GM10266 (cell line): ENCODE measurements at regions not wholly inside any gene's neighbourhood (a gene's known extent, or its start where the extent isn't known, plus 50 kb on each side); places are given as distances from the start of the nearest gene placed in this dataset.
"Not testable (repeated sequence)": the region's sequence is repeated elsewhere in the genome, so short reads cannot be mapped to it uniquely, and the experiment has no call there.

Source experiments
- DNase-seq: peaks from one replicate; pipeline ENCODE4 v3.0.0; 2012; ENCODE audit errors: extremely low spot score
- CTCF ChIP-seq: IDR thresholded peaks from 2 replicates; pipeline ENCODE4 v1.5.1; 2012; ENCODE audit warnings: mild to moderate bottlenecking, low read depth; ENCODE audit not compliant: control insufficient read depth, insufficient read depth; ENCODE audit errors: missing control alignments

- DNase-seq = no peak
- TF ChIP-seq CTCF = no peak
Observed at GRCh38 chr7:23931633-23932032, 221.6 kb downstream of the STK31 start.

GRCh38 chr7:23938215-23938614 is 228.2 kb downstream of the STK31 start:
- DNase-seq = no peak
- TF ChIP-seq CTCF = no peak

- TF ChIP-seq CTCF = peak; percentile 52
- peak; percentile 23 for DNase-seq
Observed at GRCh38 chr7:23938937-23939552, 229.0 kb downstream of the STK31 start.

- DNase-seq = not testable (repeated sequence)
Observed at GRCh38 chr7:23939747-23940146, 229.7 kb downstream of the STK31 start.

- DNase-seq = no peak
- TF ChIP-seq CTCF = no peak
Observed at GRCh38 chr7:23941551-23941950, 231.5 kb downstream of the STK31 start.

GRCh38 chr7:23942032-23942431 is 232.0 kb downstream of the STK31 start:
- TF ChIP-seq CTCF = no peak
- DNase-seq = no peak

GRCh38 chr7:23944131-23944530 is 234.1 kb downstream of the STK31 start:
- DNase-seq = no peak
- no peak for TF ChIP-seq CTCF

- TF ChIP-seq CTCF = no peak
- DNase-seq = no peak
Observed at GRCh38 chr7:23945472-23945871, 235.5 kb downstream of the STK31 start.
